ENCODE measurements at regions not wholly inside any gene's neighbourhood (a gene's known extent, or its start where the extent isn't known, plus 50 kb on each side); places are given as distances from the start of the nearest gene placed in this dataset.

GRCh38 chr2:10993001-10993481, 81.3 kb downstream of the KCNF1 start:
- no peak for ATAC-seq

GRCh38 chr2:10995366-10995970, 83.7 kb downstream of the KCNF1 start:
- H3K4me3 ChIP-seq, result no peak overlapping the region
- H3K36me3 ChIP-seq, result no peaks in the 10 kb centered on the region
- intact Hi-C loops (cut with DNase I; ENCODE audit: low total_unique reads), result no loop called here
- no peak overlapping the region for H3K27ac ChIP-seq
- TF ChIP-seq CTCF (IDR thresholded peaks at IDR 0.05 in 4 of 5, conservative IDR thresholded peaks at IDR 0.05 in 1 of 5) (no peak), POLR2A (IDR thresholded peaks at IDR 0.05) (no peak)
- in situ Hi-C loops (cut with MboI; ENCODE audit: low sequenced_read_pairs in 4 of 4), result no loop called here
- H3K4me1 ChIP-seq, result no peaks in the 10 kb centered on the region
- no peaks in the 10 kb centered on the region for H3K27me3 ChIP-seq
- H3K9me3 ChIP-seq, result no peaks in the 10 kb centered on the region
- ATAC-seq (no peak), DNase-seq (no peak)

More at GRCh38 chr2:10993001-10993481, 81.3 kb downstream of the KCNF1 start:
- intact Hi-C loops (cut with DNase I; ENCODE audit: low total_unique reads) (no loop called here), in situ Hi-C loops (cut with MboI; ENCODE audit: low sequenced_read_pairs in 4 of 4) (no loop called here)
- H3K9me3 ChIP-seq, result no peaks in the 10 kb centered on the region
- H3K4me3 ChIP-seq, result no peak overlapping the region
- no peaks in the 10 kb centered on the region for H3K4me1 ChIP-seq
- no peak for TF ChIP-seq CTCF (IDR thresholded peaks at IDR 0.05 in 4 of 5, conservative IDR thresholded peaks at IDR 0.05 in 1 of 5)
- TF ChIP-seq POLR2A (IDR thresholded peaks at IDR 0.05), result no peak
- no peaks in the 10 kb centered on the region for H3K36me3 ChIP-seq
- no peak overlapping the region for H3K27ac ChIP-seq
- no peak for DNase-seq
- no peaks in the 10 kb centered on the region for H3K27me3 ChIP-seq

GRCh38 chr2:11004199-11004598, 92.5 kb downstream of the KCNF1 start:
- no peak for ATAC-seq
- Histone ChIP-seq H3K27ac (no peak overlapping the region), H3K9me3 (no peaks in the 10 kb centered on the region), H3K4me3 (no peak overlapping the region), H3K27me3 (no peaks in the 10 kb centered on the region), H3K4me1 (no peaks in the 10 kb centered on the region), H3K36me3 (no peaks in the 10 kb centered on the region)
- no peak for DNase-seq
- intact Hi-C loops (cut with DNase I; ENCODE audit: low total_unique reads), result no loop called here
- in situ Hi-C loops (cut with MboI; ENCODE audit: low sequenced_read_pairs in 4 of 4), result no loop called here
- TF ChIP-seq POLR2A (IDR thresholded peaks at IDR 0.05) (no peak), CTCF (IDR thresholded peaks at IDR 0.05 in 4 of 5, conservative IDR thresholded peaks at IDR 0.05 in 1 of 5) (no peak)

GRCh38 chr2:11005032-11005431, 93.3 kb downstream of the KCNF1 start:
- H3K4me3 ChIP-seq, result no peak overlapping the region
- H3K27me3 ChIP-seq, result no peaks in the 10 kb centered on the region
- no peaks in the 10 kb centered on the region for H3K36me3 ChIP-seq
- no peaks in the 10 kb centered on the region for H3K9me3 ChIP-seq
- DNase-seq (no peak), ATAC-seq (no peak)
- H3K4me1 ChIP-seq, result no peaks in the 10 kb centered on the region
- no peak overlapping the region for H3K27ac ChIP-seq
- in situ Hi-C loops (cut with MboI; ENCODE audit: low sequenced_read_pairs in 4 of 4) (no loop called here), intact Hi-C loops (cut with DNase I; ENCODE audit: low total_unique reads) (no loop called here)
- no peak for TF ChIP-seq CTCF (IDR thresholded peaks at IDR 0.05 in 4 of 5, conservative IDR thresholded peaks at IDR 0.05 in 1 of 5)

- DNase-seq, result no peak
- no peak for TF ChIP-seq POLR2A (IDR thresholded peaks at IDR 0.05)
- TF ChIP-seq CTCF (IDR thresholded peaks at IDR 0.05 in 4 of 5, conservative IDR thresholded peaks at IDR 0.05 in 1 of 5), result no peak
Observed at GRCh38 chr2:11006191-11006590, 94.5 kb downstream of the KCNF1 start.

More at GRCh38 chr2:11006191-11006590, 94.5 kb downstream of the KCNF1 start:
- H3K4me3 ChIP-seq, result no peak overlapping the region
- H3K27ac ChIP-seq, result no peak overlapping the region
- intact Hi-C loops (cut with DNase I; ENCODE audit: low total_unique reads) (no loop called here), in situ Hi-C loops (cut with MboI; ENCODE audit: low sequenced_read_pairs in 4 of 4) (no loop called here)
- no peaks in the 10 kb centered on the region for H3K36me3 ChIP-seq
- no peak for ATAC-seq
- H3K9me3 ChIP-seq, result no peaks in the 10 kb centered on the region
- H3K27me3 ChIP-seq, result no peaks in the 10 kb centered on the region
- H3K4me1 ChIP-seq, result no peaks in the 10 kb centered on the region
